NCI-H524 treated with DMSO at 0.1 percent for 48 hours (cell line): ENCODE measurements at regions not wholly inside any gene's neighbourhood (a gene's known extent, or its start where the extent isn't known, plus 50 kb on each side); places are given as distances from the start of the nearest gene placed in this dataset.
"Not testable (repeated sequence)": the region's sequence is repeated elsewhere in the genome, so short reads cannot be mapped to it uniquely, and the experiment has no call there.

ENCODE experiments used
- DNase-seq: peaks from one replicate; lab custom pipeline; 2025; lab: John Stamatoyannopoulos, UW

GRCh38 chr3:88677298-88677697 is 430.1 kb upstream of the EPHA3 start:
- DNase-seq, result no peak

- DNase-seq, result no peak
These were observed 428.7 kb upstream of the EPHA3 start for GRCh38 chr3:88678747-88679146.

- no peak for DNase-seq
These were observed 417.1 kb upstream of the EPHA3 start for GRCh38 chr3:88690287-88690686.

GRCh38 chr3:88691081-88691480 is 416.3 kb upstream of the EPHA3 start:
- no peak for DNase-seq

GRCh38 chr3:88703501-88704059 is 403.8 kb upstream of the EPHA3 start:
- DNase-seq, result no peak

GRCh38 chr3:88704338-88704737 is 403.1 kb upstream of the EPHA3 start:
- DNase-seq, result no peak

GRCh38 chr3:88707837-88708236 is 399.6 kb upstream of the EPHA3 start:
- no peak for DNase-seq

GRCh38 chr3:88712552-88712951 is 394.9 kb upstream of the EPHA3 start:
- no peak for DNase-seq

- no peak for DNase-seq
These were observed 394.2 kb upstream of the EPHA3 start for GRCh38 chr3:88713233-88713691.

- no peak for DNase-seq
These were observed 381.8 kb upstream of the EPHA3 start for GRCh38 chr3:88725440-88726165.

GRCh38 chr3:88732186-88732585 is 375.2 kb upstream of the EPHA3 start:
- DNase-seq, result no peak

GRCh38 chr3:88742106-88742505 is 365.3 kb upstream of the EPHA3 start:
- no peak for DNase-seq

- DNase-seq, result no peak
These were observed 364.5 kb upstream of the EPHA3 start for GRCh38 chr3:88742674-88743507.

- no peak for DNase-seq
These were observed 362.5 kb upstream of the EPHA3 start for GRCh38 chr3:88744896-88745295.

GRCh38 chr3:88747145-88747544 is 360.3 kb upstream of the EPHA3 start:
- DNase-seq, result not testable (repeated sequence)

- no peak for DNase-seq
These were observed 348.7 kb upstream of the EPHA3 start for GRCh38 chr3:88758676-88759075.

- DNase-seq, result no peak
These were observed 339.7 kb upstream of the EPHA3 start for GRCh38 chr3:88767746-88768145.

- DNase-seq, result no peak
These were observed 333.7 kb upstream of the EPHA3 start for GRCh38 chr3:88773766-88774165.

GRCh38 chr3:88775026-88775690 is 332.3 kb upstream of the EPHA3 start:
- DNase-seq, result no peak

GRCh38 chr3:88779482-88779881 is 327.9 kb upstream of the EPHA3 start:
- no peak for DNase-seq

GRCh38 chr3:88784925-88785324 is 322.5 kb upstream of the EPHA3 start:
- DNase-seq, result no peak

- no peak for DNase-seq
These were observed 321.6 kb upstream of the EPHA3 start for GRCh38 chr3:88785841-88786240.
